Smooth muscle cell (in vitro differentiated cells): ENCODE measurements at regions not wholly inside any gene's neighbourhood (a gene's known extent, or its start where the extent isn't known, plus 50 kb on each side); places are given as distances from the start of the nearest gene placed in this dataset.
A peak's percentile ranks its signal among the peaks of the same experiment; 100 is the strongest.

Experiments used
- DNase-seq: peaks from one replicate; lab custom pipeline; 2025; ENCODE audit not compliant: unreplicated experiment; lab: John Stamatoyannopoulos, UW
- H2AFZ ChIP-seq: fragments of 200-600 bp; sonication (generic); 2 replicates; pipeline ENCODE4 v1.6.0; 2016; ENCODE audit warnings: antibody characterized with exemption, low read depth, mild to moderate bottlenecking
- H3F3A ChIP-seq: fragments of 200-600 bp; sonication (generic); 2 replicates; pipeline ENCODE4 v1.6.0; 2017; ENCODE audit warnings: antibody characterized with exemption, low read depth
- H3K27ac ChIP-seq: fragments of 200-600 bp; sonication (generic); 2 replicates; pipeline ENCODE4 v1.5.1; 2016; ENCODE audit warnings: low read depth, mild to moderate bottlenecking
- H3K27me3 ChIP-seq: fragments of 200-600 bp; sonication (generic); 2 replicates; pipeline ENCODE4 v1.6.1; 2016; ENCODE audit warnings: low read depth, mild to moderate bottlenecking
- H3K36me3 ChIP-seq: fragments of 200-600 bp; sonication (generic); 2 replicates; pipeline ENCODE4 v1.5.1; 2016; ENCODE audit warnings: low read depth
- H3K4me1 ChIP-seq: fragments of 200-600 bp; sonication (generic); 2 replicates; pipeline ENCODE4 v1.5.1; 2016; ENCODE audit warnings: low read depth
- H3K4me2 ChIP-seq: fragments of 200-600 bp; sonication (generic); 2 replicates; pipeline ENCODE4 v1.6.0; 2016; ENCODE audit warnings: mild to moderate bottlenecking
- H3K4me3 ChIP-seq: fragments of 200-600 bp; sonication (generic); 2 replicates; pipeline ENCODE4 v1.5.1; 2016; ENCODE audit warnings: mild to moderate bottlenecking
- H3K79me2 ChIP-seq: fragments of 200-600 bp; sonication (generic); 2 replicates; pipeline ENCODE4 v1.6.0; 2016; ENCODE audit warnings: low read depth, mild to moderate bottlenecking
- H3K9ac ChIP-seq: fragments of 200-600 bp; sonication (generic); 2 replicates; pipeline ENCODE4 v1.6.0; 2016; ENCODE audit warnings: low read depth
- H3K9me3 ChIP-seq: fragments of 200-600 bp; sonication (generic); replicated peaks from 2 replicates; pipeline ENCODE4 v1.5.1; 2016; ENCODE audit warnings: low read depth
- H4K20me1 ChIP-seq: fragments of 200-600 bp; sonication (generic); 2 replicates; pipeline ENCODE4 v1.6.0; 2016; ENCODE audit warnings: low read depth
- CTCF ChIP-seq: fragments of 200-600 bp; sonication (generic); IDR thresholded peaks from 2 replicates; pipeline ENCODE4 v1.5.1; 2017; ENCODE audit warnings: borderline replicate concordance, mild to moderate bottlenecking, antibody characterized with exemption; ENCODE audit not compliant: insufficient read depth, poor library complexity, severe bottlenecking
- WGBS: methylation state at CpG from one replicate; pipeline ENCODE4 v1.1.7; 2016; ENCODE audit warnings: low lambda C conversion rate; 5-methylcytosine and 5-hydroxymethylcytosine counted together

GRCh38 chr12:124713436-124714082 lies 146.1 kb upstream of the NCOR2 start:
- Histone ChIP-seq H3K36me3 (no peaks in the 10 kb centered on the region), H4K20me1 (no peaks in the 10 kb centered on the region), H2AFZ (no peak overlapping the region), H3K27ac (no peak overlapping the region), H3K27me3 (no peaks in the 10 kb centered on the region), H3K4me2 (peak overlapping the region; percentile 67), H3K4me3 (no peak overlapping the region), H3F3A (no peaks in the 10 kb centered on the region), H3K9ac (no peak overlapping the region), H3K4me1 (peaks cover 7% of the 10 kb centered on the region), H3K9me3 (no peaks in the 10 kb centered on the region), H3K79me2 (no peaks in the 10 kb centered on the region)
- no peak for DNase-seq
- 45% methylated on average over 17 of the region's 17 CpGs for WGBS
- no peak for TF ChIP-seq CTCF

GRCh38 chr12:124713041-124713435 lies 145.6 kb upstream of the NCOR2 start:
- WGBS, result 93% methylated on average over 14 of the region's 14 CpGs
- Histone ChIP-seq H3K36me3 (no peaks in the 10 kb centered on the region), H3K27me3 (no peaks in the 10 kb centered on the region), H2AFZ (no peak overlapping the region), H3K79me2 (no peaks in the 10 kb centered on the region), H3K4me3 (no peak overlapping the region), H4K20me1 (no peaks in the 10 kb centered on the region), H3K9me3 (no peaks in the 10 kb centered on the region), H3K4me1 (peaks cover 7% of the 10 kb centered on the region), H3F3A (no peaks in the 10 kb centered on the region), H3K9ac (no peak overlapping the region), H3K27ac (no peak overlapping the region), H3K4me2 (no peak overlapping the region)
- no peak for DNase-seq
- TF ChIP-seq CTCF, result no peak

DNA sequence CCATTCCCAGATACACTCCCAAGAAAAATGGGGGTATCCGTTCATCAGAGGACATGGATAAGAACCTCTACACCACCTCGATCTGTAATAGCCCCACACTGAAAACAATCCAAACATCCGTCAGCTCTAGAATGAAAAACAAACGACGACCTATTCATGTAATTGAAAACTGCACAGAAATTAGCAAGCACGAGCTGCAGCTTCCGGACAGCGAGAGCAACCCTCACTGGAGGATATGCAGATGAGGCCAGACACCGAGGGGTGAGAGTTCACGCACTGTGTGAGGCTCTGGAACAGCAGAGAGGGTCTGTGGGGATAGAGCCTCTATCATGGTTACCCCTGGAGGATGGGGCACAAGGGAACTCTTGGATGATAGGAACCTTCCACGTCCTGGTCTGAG lies 143.9 kb upstream of the NCOR2 start:
- no peak overlapping the region for H3K4me3 ChIP-seq
- no peak for DNase-seq
- H3K27ac ChIP-seq, result no peak overlapping the region
- no peak overlapping the region for H3K4me2 ChIP-seq
- H3K27me3 ChIP-seq, result no peaks in the 10 kb centered on the region
- peaks cover 7% of the 10 kb centered on the region for H3K4me1 ChIP-seq
- WGBS, result 82% methylated on average over 11 of the region's 11 CpGs
- no peaks in the 10 kb centered on the region for H3F3A ChIP-seq
- TF ChIP-seq CTCF, result no peak
- H3K9me3 ChIP-seq, result no peaks in the 10 kb centered on the region
- H4K20me1 ChIP-seq, result no peaks in the 10 kb centered on the region
- H3K9ac ChIP-seq, result no peak overlapping the region
- H3K79me2 ChIP-seq, result no peaks in the 10 kb centered on the region
- H3K36me3 ChIP-seq, result no peaks in the 10 kb centered on the region
- H2AFZ ChIP-seq, result no peak overlapping the region
